Cerebellar cortex (tissue), 1 donor: ENCODE measurements at regions not wholly inside any gene's neighbourhood (a gene's known extent, or its start where the extent isn't known, plus 50 kb on each side); places are given as distances from the start of the nearest gene placed in this dataset.

Source experiments
- DNase-seq: peaks from one replicate; pipeline ENCODE4 v3.0.0-alpha.2; 2015; ENCODE audit warnings: low spot score

- no peak for DNase-seq
Observed at GRCh38 chr22:27123880-27124279, 466.5 kb downstream of the MIAT start.

GRCh38 chr22:27124351-27124966 lies 467.1 kb downstream of the MIAT start:
- DNase-seq, result no peak

DNA sequence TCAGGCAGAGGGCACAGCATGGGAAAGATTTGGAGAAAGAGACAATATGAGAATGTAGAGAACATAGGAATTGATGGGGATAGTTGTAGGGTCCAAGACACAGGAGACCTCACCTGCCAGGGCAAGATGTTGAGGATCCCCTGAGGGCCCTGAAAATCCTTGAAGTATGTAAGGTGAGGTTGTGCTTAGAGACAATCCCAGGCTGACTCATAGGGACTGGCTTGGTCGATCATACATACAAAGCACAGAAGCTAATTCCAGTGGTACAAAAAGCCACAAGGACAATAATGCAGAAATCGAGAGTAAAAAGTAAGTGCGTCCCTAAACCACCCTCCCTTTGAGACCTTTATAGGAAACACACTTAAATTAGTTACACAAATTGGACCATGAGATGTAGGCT lies 468.2 kb downstream of the MIAT start:
- no peak for DNase-seq

DNA sequence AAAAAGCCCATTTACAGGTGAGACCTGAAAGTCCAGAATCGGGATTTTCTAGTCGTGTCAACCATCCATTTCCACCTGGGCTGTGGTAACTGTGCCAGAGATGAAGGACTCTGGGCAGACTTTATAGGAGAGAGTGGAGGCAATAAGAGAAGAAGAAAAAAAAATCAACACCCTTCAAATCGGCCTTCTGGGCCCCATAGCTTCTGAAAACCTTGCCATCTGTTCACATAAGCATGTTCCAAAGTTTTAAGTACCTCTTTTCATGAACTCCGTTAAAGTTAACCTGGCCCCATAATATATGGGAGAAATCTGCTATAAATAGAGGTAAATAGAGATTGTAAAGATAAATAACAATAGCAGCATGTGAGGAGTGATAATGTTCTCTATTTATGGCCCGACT lies 470.5 kb downstream of the MIAT start:
- DNase-seq, result no peak

DNA sequence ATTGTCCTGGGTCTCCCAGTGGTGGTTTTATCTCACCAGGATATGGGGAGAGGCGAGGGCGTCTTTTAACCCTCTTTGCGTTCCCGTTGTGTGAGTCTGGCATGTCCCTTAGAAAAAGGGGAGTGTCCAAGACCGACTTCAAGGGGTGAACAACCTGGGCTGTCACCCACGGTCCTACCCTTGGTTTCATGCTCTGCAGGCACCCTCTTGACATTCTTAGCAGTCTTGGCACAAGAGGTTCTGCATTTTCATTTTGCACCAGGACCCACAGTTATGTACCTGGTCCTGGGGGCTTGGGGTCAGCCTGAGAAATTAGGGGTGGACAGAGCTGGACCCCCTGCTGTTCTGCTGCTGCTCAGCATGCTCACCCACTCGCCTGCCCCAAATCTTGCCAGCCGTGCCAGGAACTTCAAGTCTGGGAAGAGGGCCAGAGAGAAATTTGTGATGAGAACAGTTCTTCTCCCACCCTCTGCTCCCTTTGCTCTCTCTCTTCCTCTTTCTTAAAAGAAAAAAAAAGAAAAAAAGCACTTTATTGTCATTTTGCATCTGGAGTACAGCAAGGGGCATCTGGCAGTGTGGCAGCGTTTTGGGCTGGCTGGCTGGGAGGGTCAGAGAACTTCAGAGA lies 471.2 kb downstream of the MIAT start:
- no peak for DNase-seq

DNA sequence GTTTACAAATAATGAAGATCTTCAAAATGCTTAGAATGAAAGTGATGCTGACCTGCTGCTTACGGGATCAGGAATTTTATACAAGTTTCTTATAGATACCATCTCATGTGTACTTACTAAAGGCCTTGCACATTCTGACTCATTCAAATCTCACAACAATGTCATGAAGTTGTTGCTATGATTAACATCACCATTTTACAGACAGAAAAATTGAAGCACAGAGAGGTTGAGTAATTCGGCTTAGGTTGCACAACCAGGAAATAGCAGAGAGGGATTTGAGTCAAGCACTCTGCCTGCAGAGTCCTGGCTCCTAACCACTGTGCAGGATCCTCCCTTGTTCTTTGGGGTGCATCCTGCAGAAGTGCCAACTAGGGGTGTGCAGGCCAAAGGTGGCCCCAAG lies 471.9 kb downstream of the MIAT start:
- no peak for DNase-seq

GRCh38 chr22:27130906-27131305 lies 473.5 kb downstream of the MIAT start:
- no peak for DNase-seq

DNA sequence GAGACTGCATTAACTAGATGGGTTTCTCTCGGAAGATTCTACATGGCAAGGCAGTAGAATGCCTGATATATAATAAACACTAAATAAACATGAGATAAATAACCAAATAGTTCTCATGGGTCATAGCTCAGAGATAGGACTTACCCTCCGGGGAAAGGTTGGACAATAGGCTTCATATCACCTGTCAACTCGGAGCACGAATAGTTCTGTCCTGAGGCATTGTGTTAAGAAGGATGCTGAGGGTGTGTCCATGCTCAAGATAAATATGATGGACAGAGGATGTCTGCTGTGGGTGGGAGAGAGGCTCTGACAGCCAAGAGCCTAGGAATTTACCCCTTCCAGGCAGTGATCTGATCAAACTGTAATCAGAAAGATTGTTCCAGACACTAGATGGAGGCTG lies 474.0 kb downstream of the MIAT start:
- DNase-seq, result no peak

DNA sequence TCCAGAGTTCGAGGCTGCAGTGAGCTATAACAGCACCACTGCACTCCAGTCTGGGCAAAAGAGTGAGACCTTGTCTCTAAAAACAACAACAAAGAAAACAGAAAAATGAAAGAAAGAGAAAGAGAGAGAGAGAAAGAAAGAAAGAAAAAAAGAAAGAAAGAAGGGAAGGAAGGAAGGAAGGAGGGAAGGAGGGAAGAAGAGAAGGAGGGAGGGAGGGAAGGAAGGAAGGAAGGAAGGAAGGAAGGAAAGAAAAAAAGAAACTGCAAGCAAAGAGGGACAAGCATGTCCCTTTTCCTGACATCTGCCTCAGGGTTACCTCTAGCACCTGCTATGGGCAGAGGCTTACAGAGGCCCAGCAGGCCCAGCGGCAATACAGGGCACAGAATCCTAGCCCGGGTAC lies 475.0 kb downstream of the MIAT start:
- no peak for DNase-seq

DNA sequence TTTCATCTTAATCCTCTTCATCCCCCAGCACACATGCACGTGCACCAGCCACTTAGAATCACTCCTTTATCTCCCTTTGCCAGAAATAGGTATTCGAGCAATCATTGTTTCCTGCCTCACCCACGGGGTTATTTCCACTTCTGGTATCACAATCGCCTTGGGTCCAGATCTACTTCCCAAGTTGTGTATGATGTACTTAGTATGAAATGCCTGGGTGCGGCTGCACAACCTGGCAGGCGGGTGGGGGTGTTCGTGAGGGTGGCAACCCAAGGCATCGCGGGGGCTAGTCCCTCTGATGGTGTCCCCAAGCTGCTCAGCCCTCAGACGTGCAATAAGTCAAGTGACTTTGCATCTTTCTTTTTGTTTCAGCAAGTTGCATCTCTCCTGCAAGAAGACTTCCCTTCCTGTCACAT lies 475.6 kb downstream of the MIAT start:
- DNase-seq, result no peak

DNA sequence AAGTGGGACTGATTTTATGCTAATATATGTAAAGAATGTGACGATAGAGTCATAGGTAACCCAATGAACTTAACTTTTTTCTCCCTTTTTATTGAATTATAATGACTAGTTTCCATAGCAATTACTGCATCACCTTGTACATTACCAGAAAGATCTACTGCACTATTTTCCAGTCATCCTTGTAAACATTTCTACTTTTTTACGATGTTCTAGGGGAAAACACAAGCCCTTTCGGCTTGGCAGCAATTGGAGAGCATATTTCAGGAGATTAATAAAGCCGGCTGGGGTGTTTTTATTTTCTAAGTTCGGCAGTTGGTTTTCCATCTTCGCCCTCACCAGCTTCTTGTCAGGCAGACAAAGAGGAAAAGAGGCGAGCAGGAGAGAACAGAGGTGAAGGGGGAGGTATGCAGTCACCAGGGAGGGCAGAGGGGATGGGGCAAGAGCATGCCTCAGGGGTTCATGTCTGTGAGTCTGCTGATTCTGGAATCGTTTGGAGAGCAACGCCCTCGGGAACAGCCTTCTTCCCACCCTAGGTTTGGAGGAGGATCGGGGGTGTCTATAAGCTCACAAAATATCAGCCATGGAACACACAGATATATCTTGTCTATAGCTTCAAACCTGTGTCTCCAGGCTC lies 476.4 kb downstream of the MIAT start:
- no peak for DNase-seq

DNA sequence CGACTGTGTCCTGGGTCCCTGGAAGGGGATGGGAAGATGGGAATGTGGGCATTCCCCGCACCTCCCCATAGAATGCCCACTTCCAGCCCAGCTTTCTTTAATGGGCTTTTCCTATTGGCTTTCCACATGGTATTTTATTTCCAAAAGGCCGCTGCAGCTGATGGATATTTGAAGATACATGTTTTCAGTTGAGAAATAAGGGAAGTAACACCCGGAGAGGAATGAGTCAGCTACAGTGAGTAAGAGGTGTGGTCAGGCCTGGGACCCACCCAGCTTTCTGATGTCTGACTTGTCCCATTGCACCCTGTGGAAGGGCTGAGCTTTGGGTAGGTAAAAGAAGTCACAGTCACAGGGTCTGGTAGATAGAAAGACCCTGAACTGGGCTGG lies 476.9 kb downstream of the MIAT start:
- no peak for DNase-seq

- no peak for DNase-seq
Observed at GRCh38 chr22:27135031-27135981, 477.9 kb downstream of the MIAT start.

- no peak for DNase-seq
Observed at GRCh38 chr22:27136596-27136995, 479.2 kb downstream of the MIAT start.

DNA sequence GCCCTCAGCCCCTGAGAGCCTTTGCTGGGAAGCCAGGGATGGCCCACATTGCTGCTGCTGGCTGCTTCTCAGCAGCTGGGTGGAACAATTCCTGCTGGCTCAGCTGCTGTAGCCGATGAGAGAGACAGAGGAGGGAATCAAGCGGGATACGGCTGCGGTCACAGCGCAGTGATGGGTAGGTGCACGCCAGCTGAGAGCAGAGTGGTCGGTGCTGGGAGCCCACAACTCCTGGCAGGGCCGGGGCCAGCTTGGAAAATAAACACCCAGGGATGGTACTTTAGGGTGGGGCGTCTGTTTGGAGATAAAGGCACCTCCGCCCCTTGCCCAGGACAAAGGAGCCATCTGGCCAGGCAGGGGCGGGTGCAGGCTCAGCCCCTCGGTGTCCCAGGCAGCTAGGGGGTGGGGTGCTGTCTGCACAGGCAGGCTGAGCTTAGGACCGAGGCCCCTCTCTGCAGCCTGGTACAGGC lies 480.5 kb downstream of the MIAT start:
- no peak for DNase-seq

DNA sequence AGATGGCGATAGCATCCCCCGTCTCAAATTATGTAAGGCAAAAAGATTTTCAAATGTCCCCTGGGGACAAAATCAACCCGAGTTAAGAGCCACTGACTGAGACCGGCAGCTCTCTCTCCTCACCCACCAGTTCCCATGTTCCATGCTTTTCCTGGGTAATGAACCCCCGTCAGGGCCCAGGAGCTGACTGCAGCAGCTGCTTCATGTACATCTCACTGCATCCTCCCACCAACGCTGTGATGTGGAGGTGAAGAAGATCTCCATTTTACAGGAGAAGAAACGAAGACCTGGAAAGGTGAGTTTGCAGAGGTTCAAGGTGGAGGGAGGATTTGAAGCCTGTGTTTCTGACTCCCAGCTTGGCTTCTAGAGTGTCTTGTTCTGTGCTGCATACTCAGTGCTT lies 481.1 kb downstream of the MIAT start:
- no peak for DNase-seq

- no peak for DNase-seq
Observed at GRCh38 chr22:27139935-27140511, 482.6 kb downstream of the MIAT start.

GRCh38 chr22:27142286-27142685 lies 484.9 kb downstream of the MIAT start:
- no peak for DNase-seq

DNA sequence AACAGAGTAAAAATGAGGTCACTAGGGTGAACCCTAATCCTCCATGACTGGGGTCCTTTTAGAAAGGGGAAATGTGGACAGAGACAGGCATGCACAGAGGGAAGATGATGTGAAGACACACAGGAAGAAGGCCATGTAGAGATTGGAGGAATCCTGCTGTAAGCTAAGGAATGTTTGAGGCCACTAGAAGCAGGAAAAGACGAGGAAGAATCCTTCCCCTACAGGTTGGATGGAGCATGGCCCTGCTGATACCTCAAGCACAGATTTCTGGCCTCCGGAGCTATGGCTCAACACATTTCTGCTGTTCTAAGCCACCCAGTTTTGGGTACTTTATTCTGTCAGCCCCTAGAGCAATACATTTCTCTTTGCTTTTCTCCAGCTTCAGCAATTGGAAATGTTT lies 486.9 kb downstream of the MIAT start:
- no peak for DNase-seq

DNA sequence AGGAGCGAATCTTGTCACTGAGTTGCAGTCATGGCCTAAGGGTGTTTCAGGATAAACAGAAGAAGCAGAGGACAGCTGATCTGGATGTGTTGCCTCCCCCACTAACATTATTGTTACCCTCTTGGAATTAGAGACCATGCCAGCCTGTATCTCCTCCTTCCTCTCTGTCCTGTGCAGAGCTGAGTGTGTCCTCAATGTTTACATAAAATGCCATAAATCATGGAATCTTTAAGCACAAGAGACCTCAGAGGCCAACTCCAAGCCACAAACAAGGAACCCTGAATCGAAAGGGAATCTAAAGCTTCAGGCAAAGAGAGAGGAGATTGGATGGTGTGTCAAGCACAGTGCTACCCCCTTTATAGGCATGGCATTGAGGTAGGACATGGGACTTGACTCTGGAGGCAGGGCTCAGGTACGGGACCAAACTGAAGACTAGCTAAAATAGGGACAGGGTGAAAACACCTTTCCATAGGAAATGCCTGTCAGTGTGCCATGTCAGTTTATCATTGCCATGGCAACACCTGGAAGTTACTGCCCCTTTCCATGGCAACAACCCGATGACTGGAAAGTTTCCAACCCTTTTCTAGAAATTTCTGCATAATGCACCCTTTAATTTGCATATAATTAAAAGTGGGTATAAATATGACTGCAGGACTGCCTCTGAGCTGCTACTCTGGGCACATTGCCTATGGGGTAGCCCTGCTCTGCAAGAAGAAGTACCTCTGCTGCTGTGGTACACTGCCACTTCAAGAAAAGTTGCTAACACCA lies 489.7 kb downstream of the MIAT start:
- no peak for DNase-seq

DNA sequence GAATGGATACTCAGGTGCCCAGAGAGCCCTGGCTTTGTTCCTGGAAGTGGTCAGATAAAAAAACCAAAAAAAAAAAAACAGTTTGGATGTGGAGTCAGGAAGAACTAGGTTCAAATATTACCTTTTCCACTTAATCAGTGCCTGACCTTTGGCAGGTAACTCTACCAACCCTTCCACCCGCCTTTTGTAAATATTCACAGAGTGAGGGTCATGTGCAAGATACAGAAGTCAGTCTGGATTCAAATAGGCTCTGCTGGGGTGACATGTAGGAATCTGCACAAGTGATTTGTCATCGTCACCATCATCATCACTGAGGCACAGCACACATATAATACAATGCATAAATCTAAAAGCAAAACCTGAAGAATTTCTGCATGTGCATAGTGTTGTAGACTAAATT lies 490.7 kb downstream of the MIAT start:
- DNase-seq, result no peak
